HG03432 (cell line): ENCODE measurements at regions not wholly inside any gene's neighbourhood (a gene's known extent, or its start where the extent isn't known, plus 50 kb on each side); places are given as distances from the start of the nearest gene placed in this dataset.

Source experiments
- ATAC-seq: cut with Tn5 transposase; IDR thresholded peaks from one replicate; pipeline ENCODE4 v1.9.1; 2021; ENCODE audit warnings: mild to moderate bottlenecking, moderate library complexity; ENCODE audit not compliant: unreplicated experiment

GRCh38 chr5:18807256-18808149 lies 1173.2 kb downstream of the TAF11L14 start:
- peak; percentile 52 for ATAC-seq

GRCh38 chr5:18811661-18812060 lies 1176.3 kb downstream of the CDH18 start:
- no peak for ATAC-seq

- no peak for ATAC-seq
Observed at GRCh38 chr5:18828351-18828750, 1159.6 kb downstream of the CDH18 start.

GRCh38 chr5:18829539-18829938 lies 1158.5 kb downstream of the CDH18 start:
- ATAC-seq: no peak

- ATAC-seq: no peak
Observed at GRCh38 chr5:18850216-18850615, 1137.8 kb downstream of the CDH18 start.

- ATAC-seq: no peak
Observed at GRCh38 chr5:18872978-18873377, 1115.0 kb downstream of the CDH18 start.

GRCh38 chr5:18876565-18876964 lies 1111.4 kb downstream of the CDH18 start:
- ATAC-seq: no peak

- no peak for ATAC-seq
Observed at GRCh38 chr5:18881615-18882014, 1106.4 kb downstream of the CDH18 start.

GRCh38 chr5:18882154-18882553 lies 1105.8 kb downstream of the CDH18 start:
- ATAC-seq: no peak

GRCh38 chr5:18888821-18889220 lies 1099.2 kb downstream of the CDH18 start:
- no peak for ATAC-seq

- ATAC-seq: no peak
Observed at GRCh38 chr5:18900644-18901043, 1087.4 kb downstream of the CDH18 start.

- no peak for ATAC-seq
Observed at GRCh38 chr5:18920966-18921365, 1067.0 kb downstream of the CDH18 start.

- no peak for ATAC-seq
Observed at GRCh38 chr5:18932081-18932480, 1055.9 kb downstream of the CDH18 start.

- no peak for ATAC-seq
Observed at GRCh38 chr5:18944771-18945170, 1043.2 kb downstream of the CDH18 start.

GRCh38 chr5:18954239-18954638 lies 1033.8 kb downstream of the CDH18 start:
- ATAC-seq: no peak

GRCh38 chr5:18959535-18959934 lies 1028.5 kb downstream of the CDH18 start:
- ATAC-seq: no peak

- peak; percentile 52 for ATAC-seq
Observed at GRCh38 chr5:18961234-18961633, 1026.8 kb downstream of the CDH18 start.

GRCh38 chr5:18965893-18966292 lies 1022.1 kb downstream of the CDH18 start:
- ATAC-seq: no peak

GRCh38 chr5:18967637-18968036 lies 1020.4 kb downstream of the CDH18 start:
- ATAC-seq: no peak

GRCh38 chr5:18968966-18969365 lies 1019.0 kb downstream of the CDH18 start:
- ATAC-seq: no peak

GRCh38 chr5:18970000-18970399 lies 1018.0 kb downstream of the CDH18 start:
- peak; percentile 63 for ATAC-seq

GRCh38 chr5:18972177-18972576 lies 1015.8 kb downstream of the CDH18 start:
- ATAC-seq: no peak

- ATAC-seq: no peak
Observed at GRCh38 chr5:18975624-18976023, 1012.4 kb downstream of the CDH18 start.
